Stomach (tissue), 4 donors: ENCODE measurements at regions not wholly inside any gene's neighbourhood (a gene's known extent, or its start where the extent isn't known, plus 50 kb on each side); places are given as distances from the start of the nearest gene placed in this dataset.

ENCODE experiments used
- CTCF ChIP-seq, 7 experiments: fragments of 450-650 bp in 4 of 7; fragments of 200-600 bp in 3 of 7; sonication (generic) in 3 of 7; IDR thresholded peaks; one replicate each; pipeline ENCODE4 v1.5.1; 2016 to 2019; ENCODE audit warnings: antibody characterized with exemption in 7 of 7, control low read depth in 2 of 7, mild to moderate bottlenecking in 1 of 7
- EP300 ChIP-seq: sonication (generic); formaldehyde crosslinking; IDR thresholded peaks from one replicate; pipeline ENCODE4 v1.6.1; 2017; ENCODE audit warnings: antibody characterized with exemption
- POLR2A ChIP-seq, 4 donors: fragments of 450-650 bp; IDR thresholded peaks; one replicate each; pipeline ENCODE4 v1.6.1; 2016; ENCODE audit warnings: antibody characterized with exemption in 4 of 4, control low read depth in 2 of 4, mild to moderate bottlenecking in 1 of 4, moderate library complexity in 1 of 4
- POLR2AphosphoS5 ChIP-seq, 3 donors: sonication (generic); formaldehyde crosslinking; IDR thresholded peaks; one replicate each; pipeline ENCODE4 v1.6.1; 2016; ENCODE audit warnings: antibody characterized with exemption in 3 of 3

GRCh38 chr6:97819710-97820109 is 536.7 kb upstream of the MMS22L start:
- TF ChIP-seq CTCF (IDR thresholded peaks at IDR 0.05): no peak
- TF ChIP-seq POLR2AphosphoS5 (IDR thresholded peaks at IDR 0.05): no peak
- no peak for TF ChIP-seq EP300
- no peak for TF ChIP-seq POLR2A (IDR thresholded peaks at IDR 0.05)
